GM12873 (cell line): ENCODE measurements at regions not wholly inside any gene's neighbourhood (a gene's known extent, or its start where the extent isn't known, plus 50 kb on each side); places are given as distances from the start of the nearest gene placed in this dataset.

ENCODE experiments used
- TF ChIP-seq, protein P1 (sequence below): IDR thresholded peaks from 2 replicates; pipeline ENCODE4 v1.5.1; 2012; ENCODE audit warnings: low read depth, mild to moderate bottlenecking, moderate library complexity, low read length, control low read depth; ENCODE audit not compliant: insufficient read depth; ENCODE audit errors: missing control alignments

DNA sequence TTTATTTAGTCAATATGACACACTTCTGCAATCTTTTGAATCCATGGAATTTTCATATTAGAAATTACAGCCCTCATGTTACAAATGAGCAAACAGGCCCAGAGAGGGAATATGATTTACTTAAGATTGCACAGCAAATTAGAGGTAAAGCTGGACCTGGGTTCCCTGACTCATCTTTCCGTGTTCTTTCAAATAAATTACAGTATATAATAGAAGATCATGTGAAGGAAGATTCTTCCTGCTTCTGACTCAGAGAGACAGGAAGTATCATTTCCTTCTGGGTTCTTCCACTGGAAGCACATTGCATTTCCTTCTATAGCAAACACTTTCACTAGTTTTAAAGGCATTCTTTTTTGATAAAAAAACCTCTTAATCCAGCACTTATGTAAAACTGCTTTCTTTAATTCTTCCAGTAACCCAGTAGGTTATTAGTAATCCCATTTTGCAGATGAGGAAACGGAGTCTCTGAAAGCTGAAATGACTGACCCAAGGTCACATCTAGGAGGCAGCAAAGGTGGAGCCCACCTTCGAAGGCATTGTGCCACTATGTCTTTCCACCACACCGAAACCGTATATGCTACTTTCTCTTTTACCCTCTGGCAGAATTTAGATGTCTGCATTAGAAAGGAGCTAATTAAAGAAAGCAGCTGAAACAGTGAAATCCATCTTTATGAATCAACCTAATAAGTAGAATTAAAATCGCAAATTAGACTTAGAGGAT lies 566.7 kb upstream of the KLF4 start:
- TF ChIP-seq, protein P1, sequence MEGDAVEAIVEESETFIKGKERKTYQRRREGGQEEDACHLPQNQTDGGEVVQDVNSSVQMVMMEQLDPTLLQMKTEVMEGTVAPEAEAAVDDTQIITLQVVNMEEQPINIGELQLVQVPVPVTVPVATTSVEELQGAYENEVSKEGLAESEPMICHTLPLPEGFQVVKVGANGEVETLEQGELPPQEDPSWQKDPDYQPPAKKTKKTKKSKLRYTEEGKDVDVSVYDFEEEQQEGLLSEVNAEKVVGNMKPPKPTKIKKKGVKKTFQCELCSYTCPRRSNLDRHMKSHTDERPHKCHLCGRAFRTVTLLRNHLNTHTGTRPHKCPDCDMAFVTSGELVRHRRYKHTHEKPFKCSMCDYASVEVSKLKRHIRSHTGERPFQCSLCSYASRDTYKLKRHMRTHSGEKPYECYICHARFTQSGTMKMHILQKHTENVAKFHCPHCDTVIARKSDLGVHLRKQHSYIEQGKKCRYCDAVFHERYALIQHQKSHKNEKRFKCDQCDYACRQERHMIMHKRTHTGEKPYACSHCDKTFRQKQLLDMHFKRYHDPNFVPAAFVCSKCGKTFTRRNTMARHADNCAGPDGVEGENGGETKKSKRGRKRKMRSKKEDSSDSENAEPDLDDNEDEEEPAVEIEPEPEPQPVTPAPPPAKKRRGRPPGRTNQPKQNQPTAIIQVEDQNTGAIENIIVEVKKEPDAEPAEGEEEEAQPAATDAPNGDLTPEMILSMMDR: no peak

DNA sequence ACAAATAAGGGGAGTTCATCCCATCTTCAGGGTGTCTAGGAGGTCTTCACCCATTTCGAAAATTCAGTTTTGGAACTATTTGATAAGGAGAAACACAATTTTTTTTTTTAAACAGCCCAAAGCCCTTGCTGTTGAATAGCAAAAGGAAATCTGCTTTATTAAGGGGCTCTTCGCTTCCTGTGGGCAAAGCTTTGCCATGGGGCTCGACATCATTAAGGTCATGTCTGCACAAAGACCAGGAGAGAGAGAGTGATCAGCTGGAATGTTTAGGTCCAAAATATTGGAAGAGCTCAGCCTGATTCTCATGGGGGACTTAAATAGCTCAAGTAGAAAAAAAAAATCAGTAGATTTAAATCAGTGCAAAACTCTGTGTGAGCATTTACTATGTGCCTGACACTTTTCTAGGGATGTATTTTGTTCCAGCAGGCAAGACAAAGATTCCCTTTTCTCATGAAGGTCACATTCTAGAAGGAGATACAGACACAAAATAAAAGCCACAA lies 564.6 kb upstream of the KLF4 start:
- TF ChIP-seq, protein P1: no peak

DNA sequence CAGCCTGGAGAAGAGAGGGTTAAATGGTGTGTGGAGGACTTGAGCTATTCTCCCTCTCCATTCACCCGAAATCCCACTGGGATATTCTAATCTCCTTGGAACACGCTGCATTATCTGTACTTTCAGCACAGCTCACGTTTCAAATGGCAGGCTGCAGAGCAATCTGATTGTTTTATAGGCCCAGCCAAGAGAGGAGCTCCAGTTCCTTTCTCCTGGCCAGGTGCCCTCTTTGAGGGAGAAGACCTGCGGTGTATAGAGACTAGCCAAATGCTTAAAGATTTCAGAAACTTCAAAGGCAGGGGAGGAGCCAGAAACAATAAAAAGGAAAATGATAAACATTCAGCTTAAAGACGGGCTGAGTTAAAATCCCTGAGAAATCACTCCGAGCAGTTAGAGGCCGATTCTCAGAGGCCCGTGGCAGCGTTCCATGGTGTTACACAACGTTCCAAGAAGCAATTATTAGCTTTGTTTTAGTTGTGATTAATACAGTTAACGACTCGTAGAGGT lies 564.0 kb upstream of the KLF4 start:
- TF ChIP-seq, protein P1: no peak

DNA sequence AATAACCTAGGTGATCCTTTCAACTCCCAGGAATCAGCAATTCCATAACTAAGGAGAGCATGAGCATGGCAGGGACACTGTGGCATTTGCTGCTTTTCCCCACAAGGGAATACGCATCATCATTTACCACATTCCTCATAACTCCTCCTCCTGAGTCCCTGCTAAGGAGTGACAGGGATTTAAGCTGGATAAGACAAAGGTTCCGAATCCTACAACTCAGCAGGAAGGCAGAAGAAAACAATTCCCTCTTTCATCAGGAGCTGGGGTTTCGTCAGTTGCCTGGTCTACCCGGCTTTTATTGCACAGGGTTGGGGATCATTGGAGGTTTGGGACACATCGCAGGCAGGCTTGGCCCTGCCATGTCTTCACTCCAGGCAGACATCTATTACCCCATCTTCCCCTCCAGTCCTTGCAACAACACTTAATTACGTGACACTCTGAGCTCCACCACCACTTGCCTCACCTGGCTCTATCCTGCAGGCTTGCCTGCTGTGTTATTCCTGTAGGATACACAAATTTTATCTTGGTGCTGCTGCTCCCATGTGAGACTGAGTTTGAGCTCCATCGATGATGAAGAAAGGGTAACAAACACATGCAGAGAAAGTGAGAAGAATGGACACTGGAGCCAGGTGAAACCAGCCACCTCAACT lies 563.0 kb upstream of the KLF4 start:
- TF ChIP-seq, protein P1: no peak

DNA sequence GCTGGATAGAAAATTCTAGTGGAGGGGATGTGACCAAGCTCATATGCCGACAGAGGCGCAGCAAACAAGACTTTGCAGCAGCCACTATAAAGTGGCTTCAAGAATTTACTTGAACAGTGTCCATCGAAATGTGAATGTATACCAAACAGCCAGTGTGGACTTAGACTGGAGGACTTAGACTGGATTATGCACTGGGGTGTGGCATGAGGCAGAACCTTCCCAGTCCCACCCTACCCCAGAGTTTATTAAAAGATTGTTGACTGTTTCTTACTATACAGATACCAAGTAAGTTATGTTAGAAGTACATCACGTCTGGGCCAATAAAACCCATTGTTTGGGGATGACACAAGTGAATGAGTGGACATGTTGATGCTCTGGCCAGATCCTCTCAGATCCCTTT lies 561.3 kb upstream of the KLF4 start:
- TF ChIP-seq, protein P1: no peak

DNA sequence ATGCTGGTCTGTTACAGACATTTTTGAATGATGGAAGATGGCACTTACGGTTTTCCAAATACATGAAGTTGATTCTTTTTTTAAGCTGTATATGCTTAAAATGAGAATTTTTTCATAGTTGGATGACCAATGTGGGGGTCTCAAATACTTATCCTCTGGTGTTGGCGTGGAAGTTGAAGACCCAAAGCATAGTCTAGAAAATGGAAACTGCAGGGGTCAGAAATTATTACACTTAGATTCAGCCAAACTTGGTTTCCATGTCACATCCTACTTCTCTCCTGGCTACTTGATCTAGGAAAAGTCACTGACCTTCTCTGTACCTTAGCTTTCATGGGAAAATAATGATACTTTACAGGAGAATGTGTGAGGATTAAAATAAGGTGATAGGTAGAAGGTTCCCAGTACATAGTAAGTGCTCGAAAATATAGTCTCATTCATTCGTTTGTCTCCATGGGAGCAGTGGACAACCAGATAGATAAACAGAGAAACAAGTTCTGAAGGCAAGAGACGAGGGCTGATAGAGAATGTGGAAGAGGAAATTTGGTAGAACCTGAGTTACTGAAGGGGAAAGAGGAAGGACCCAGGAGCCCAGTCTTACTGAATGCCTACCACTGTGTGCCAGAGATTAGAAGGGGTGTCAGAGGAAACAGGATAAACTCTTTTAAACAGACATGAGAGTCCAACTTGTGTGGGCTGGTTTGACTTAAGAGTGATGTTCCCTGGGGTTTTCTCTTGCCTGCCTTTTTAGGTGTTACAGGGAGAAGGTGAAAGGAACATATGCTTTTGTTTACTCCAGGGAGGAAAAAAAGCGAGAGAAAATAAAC lies 560.3 kb upstream of the KLF4 start:
- TF ChIP-seq, protein P1: no peak

DNA sequence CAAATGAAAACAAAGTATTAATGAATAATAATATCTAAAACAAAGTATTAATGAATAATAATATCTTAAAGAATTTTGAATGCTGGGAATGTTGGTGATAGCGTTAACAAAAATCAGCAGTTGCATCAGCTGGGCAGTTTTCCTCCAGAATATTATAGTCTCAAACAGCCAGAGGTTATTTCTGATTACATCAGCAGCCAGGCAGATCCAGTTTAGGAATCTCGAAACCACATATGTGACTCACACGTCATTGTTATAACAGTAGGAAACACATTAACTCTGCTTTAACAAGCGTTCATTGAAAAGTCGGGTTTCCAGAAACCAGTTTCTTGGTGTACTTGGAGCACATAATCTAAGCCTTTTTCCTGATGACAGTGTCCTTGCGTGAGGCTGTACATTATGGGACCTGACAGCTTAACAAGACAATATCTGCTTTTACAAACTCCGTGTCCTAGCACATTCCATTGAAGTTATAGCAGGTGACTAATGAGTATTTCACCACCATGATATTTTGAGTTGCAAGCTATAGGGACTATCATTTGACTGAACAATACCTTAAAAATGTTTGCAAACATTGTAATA lies 559.5 kb upstream of the KLF4 start:
- TF ChIP-seq, protein P1: no peak
